H9 (cell line): ENCODE measurements at regions not wholly inside any gene's neighbourhood (a gene's known extent, or its start where the extent isn't known, plus 50 kb on each side); places are given as distances from the start of the nearest gene placed in this dataset.

ENCODE experiments used
- DNase-seq: peaks from one replicate; pipeline ENCODE4 v3.0.0-alpha.2; 2017
- H2AFZ ChIP-seq: one replicate; pipeline ENCODE4 v1.6.1; 2013; ENCODE audit warnings: mild to moderate bottlenecking, low read length, control low read depth, moderate library complexity
- H2AK5ac ChIP-seq: 2 replicates; pipeline ENCODE4 v1.6.1; 2013; ENCODE audit warnings: low read length, control low read depth, mixed read lengths; ENCODE audit not compliant: insufficient read length
- H2BK120ac ChIP-seq: one replicate; pipeline ENCODE4 v1.6.1; 2013; ENCODE audit warnings: low read depth, mild to moderate bottlenecking, low read length, control low read depth, inconsistent platforms; ENCODE audit not compliant: poor library complexity, severe bottlenecking
- H2BK12ac ChIP-seq: 2 replicates; pipeline ENCODE4 v1.6.1; 2013; ENCODE audit warnings: low read length, control low read depth, mixed read lengths, low read depth; ENCODE audit not compliant: insufficient read length
- H2BK15ac ChIP-seq: 2 replicates; pipeline ENCODE4 v1.6.1; 2013; ENCODE audit warnings: low read depth, low read length, control low read depth
- H2BK20ac ChIP-seq: one replicate; pipeline ENCODE4 v1.6.1; 2013; ENCODE audit warnings: low read depth, mild to moderate bottlenecking, low read length, control low read depth, inconsistent platforms; ENCODE audit not compliant: poor library complexity, severe bottlenecking
- H2BK5ac ChIP-seq: 2 replicates; pipeline ENCODE4 v1.6.1; 2013; ENCODE audit warnings: low read length, control low read depth, mixed read lengths; ENCODE audit not compliant: insufficient read length
- H3K14ac ChIP-seq: 2 replicates; pipeline ENCODE4 v1.6.1; 2013; ENCODE audit warnings: low read length, control low read depth; ENCODE audit not compliant: insufficient read depth
- H3K18ac ChIP-seq: 2 replicates; pipeline ENCODE4 v1.6.1; 2013; ENCODE audit warnings: low read depth, mild to moderate bottlenecking, mixed read lengths, low read length, control low read depth; ENCODE audit not compliant: insufficient read length
- H3K23ac ChIP-seq: 2 replicates; pipeline ENCODE4 v1.6.1; 2013; ENCODE audit warnings: low read length, control low read depth, mixed read lengths, low read depth; ENCODE audit not compliant: insufficient read length
- H3K23me2 ChIP-seq: 2 replicates; pipeline ENCODE4 v1.6.1; 2013; ENCODE audit warnings: low read depth, mild to moderate bottlenecking, mixed read lengths, low read length, control low read depth; ENCODE audit not compliant: insufficient read length, poor library complexity, severe bottlenecking
- H3K27ac ChIP-seq: 2 replicates; pipeline ENCODE4 v1.5.1; 2013; ENCODE audit warnings: low read length, control low read depth, mixed read lengths, low read depth; ENCODE audit not compliant: insufficient read length
- H3K27me3 ChIP-seq: 2 replicates; pipeline ENCODE4 v1.6.1; 2013; ENCODE audit warnings: low read length, control low read depth, inconsistent platforms; ENCODE audit not compliant: insufficient read depth
- H3K4ac ChIP-seq: 2 replicates; pipeline ENCODE4 v1.6.1; 2013; ENCODE audit warnings: low read depth, mild to moderate bottlenecking, control low read depth, inconsistent platforms, low read length, moderate library complexity
- H3K4me1 ChIP-seq: 2 replicates; pipeline ENCODE4 v1.6.1; 2013; ENCODE audit warnings: low read length, control low read depth, inconsistent platforms; ENCODE audit not compliant: insufficient read depth
- H3K4me2 ChIP-seq: 2 replicates; pipeline ENCODE4 v1.6.1; 2013; ENCODE audit warnings: low read length, control low read depth, mixed read lengths; ENCODE audit not compliant: insufficient read length, insufficient read depth
- H3K56ac ChIP-seq: 2 replicates; pipeline ENCODE4 v1.6.1; 2013; ENCODE audit warnings: low read depth, mild to moderate bottlenecking, mixed read lengths, low read length, control low read depth; ENCODE audit not compliant: insufficient read length
- H3K79me1 ChIP-seq: 2 replicates; pipeline ENCODE4 v1.6.1; 2013; ENCODE audit warnings: low read depth, mild to moderate bottlenecking, moderate library complexity, low read length, control low read depth, inconsistent platforms; ENCODE audit not compliant: insufficient read depth, poor library complexity, severe bottlenecking
- H3K79me2 ChIP-seq: 2 replicates; pipeline ENCODE4 v1.6.1; 2013; ENCODE audit warnings: low read length, control low read depth, inconsistent platforms; ENCODE audit not compliant: insufficient read depth
- H3K9ac ChIP-seq: 2 replicates; pipeline ENCODE4 v1.6.1; 2013; ENCODE audit warnings: low read length, control low read depth, mixed read lengths; ENCODE audit not compliant: insufficient read length; ENCODE audit errors: extremely low read depth
- H3K9me3 ChIP-seq: one replicate; pipeline ENCODE4 v1.6.1; 2013; ENCODE audit warnings: low read depth, low read length, inconsistent platforms; ENCODE audit not compliant: control insufficient read depth
- H3T11ph ChIP-seq: one replicate; pipeline ENCODE4 v1.6.1; 2013; ENCODE audit warnings: mild to moderate bottlenecking, low read length, control low read depth, inconsistent platforms
- H4K20me1 ChIP-seq: one replicate; pipeline ENCODE4 v1.6.1; 2013; ENCODE audit not compliant: control insufficient read depth, insufficient read length, insufficient read depth
- H4K5ac ChIP-seq: 2 replicates; pipeline ENCODE4 v1.6.1; 2013; ENCODE audit warnings: low read depth, mild to moderate bottlenecking, mixed read lengths, low read length, control low read depth; ENCODE audit not compliant: insufficient read length
- H4K8ac ChIP-seq: replicated peaks from 2 replicates; pipeline ENCODE4 v1.6.1; 2013; ENCODE audit warnings: low read length, control low read depth, mixed read lengths, low read depth; ENCODE audit not compliant: insufficient read length
- H4K91ac ChIP-seq: 2 replicates; pipeline ENCODE4 v1.6.1; 2013; ENCODE audit warnings: low read depth, mild to moderate bottlenecking, moderate library complexity, mixed read lengths, low read length, control low read depth; ENCODE audit not compliant: insufficient read length
- H3K27ac Mint-ChIP-seq, 3 experiments: 2 replicates in 2 of 3; 3 replicates in 1 of 3; pipeline ENCODE4 v1.8.0; 2020 to 2021; ENCODE audit warnings: mixed read lengths in 3 of 3, mild to moderate bottlenecking in 1 of 3, moderate library complexity in 1 of 3
- H3K27me3 Mint-ChIP-seq: 2 replicates; pipeline ENCODE4 v1.8.0; 2021; ENCODE audit warnings: low read depth, mild to moderate bottlenecking, moderate library complexity, mixed read lengths
- H3K36me3 Mint-ChIP-seq, 3 experiments: 2 replicates in 2 of 3; 3 replicates in 1 of 3; pipeline ENCODE4 v1.8.0; 2020 to 2021; ENCODE audit warnings: low read depth in 3 of 3, mixed read lengths in 3 of 3; ENCODE audit not compliant: insufficient read depth in 1 of 3
- H3K4me1 Mint-ChIP-seq, 2 experiments: 2 replicates each; pipeline ENCODE4 v1.8.0; 2020; ENCODE audit warnings: mixed read lengths in 2 of 2
- H3K4me3 Mint-ChIP-seq, 2 experiments: 2 replicates in 1 of 2; 3 replicates in 1 of 2; pipeline ENCODE4 v1.8.0; 2020 to 2021; ENCODE audit warnings: mild to moderate bottlenecking in 2 of 2, mixed read lengths in 2 of 2, moderate library complexity in 1 of 2
- H3K9me3 Mint-ChIP-seq, 2 experiments: 2 replicates in 1 of 2; 3 replicates in 1 of 2; pipeline ENCODE4 v1.8.0; 2020; ENCODE audit warnings: mild to moderate bottlenecking in 2 of 2, mixed read lengths in 2 of 2, moderate library complexity in 1 of 2
- CTCF ChIP-seq: fragments of 200-600 bp; sonication (generic); conservative IDR thresholded peaks from 3 replicates; pipeline ENCODE4 v1.8.0; 2021; ENCODE audit warnings: antibody characterized with exemption, mild to moderate bottlenecking
- WGBS: extraction: QIAGEN DNeasy Blood & Tissue Kit; methylation state at CpG from one replicate; pipeline ENCODE4 v1.1.7; 2013; ENCODE audit warnings: missing lambda C conversion rate, low lambda C conversion rate, mixed read lengths; ENCODE audit not compliant: insufficient read length; ENCODE audit errors: extremely low coverage; 5-methylcytosine and 5-hydroxymethylcytosine counted together

- Mint-ChIP-seq H3K9me3 (no peaks in the 10 kb centered on the region), H3K4me3 (no peak overlapping the region), H3K4me1 (peaks cover 12 to 15% of the 10 kb centered on the region in 2 experiments), H3K36me3 (no peaks in the 10 kb centered on the region), H3K27ac (peak overlapping the region in 1 of 3 experiments; percentile 59; a peak in 1 of 7 replicates), H3K27me3 (no peaks in the 10 kb centered on the region)
- Histone ChIP-seq H3K4me1 (no peaks in the 10 kb centered on the region; the same call in 1 of the 2 replicates), H3K56ac (no peak overlapping the region), H2BK120ac (no peak overlapping the region), H2BK5ac (no peak overlapping the region), H3T11ph (no peak overlapping the region), H3K23me2 (no peaks in the 10 kb centered on the region), H4K91ac (no peak overlapping the region), H3K9me3 (no peaks in the 10 kb centered on the region), H2BK20ac (no peak overlapping the region), H4K5ac (no peak overlapping the region), H2AFZ (no peak overlapping the region), H3K14ac (no peak overlapping the region), H3K79me2 (no peaks in the 10 kb centered on the region), H3K4me2 (no peak overlapping the region), H3K27me3 (no peaks in the 10 kb centered on the region), H3K23ac (no peak overlapping the region), H4K8ac (no peak overlapping the region), H2AK5ac (no peak overlapping the region), H3K9ac (no peak overlapping the region), H4K20me1 (no peaks in the 10 kb centered on the region), H3K27ac (no peak overlapping the region), H3K79me1 (no peaks in the 10 kb centered on the region), H3K18ac (no peak overlapping the region), H2BK12ac (no peak overlapping the region), H2BK15ac (no peak overlapping the region), H3K4ac (no peak overlapping the region)
- no CpG with 5 or more reads among the region's 3 CpGs for WGBS
- TF ChIP-seq CTCF = no peak
- DNase-seq = no peak
Observed at GRCh38 chr15:58279106-58279505, 140.9 kb downstream of the AQP9 start.
